ENCODE measurements at regions not wholly inside any gene's neighbourhood (a gene's known extent, or its start where the extent isn't known, plus 50 kb on each side); places are given as distances from the start of the nearest gene placed in this dataset.

DNA sequence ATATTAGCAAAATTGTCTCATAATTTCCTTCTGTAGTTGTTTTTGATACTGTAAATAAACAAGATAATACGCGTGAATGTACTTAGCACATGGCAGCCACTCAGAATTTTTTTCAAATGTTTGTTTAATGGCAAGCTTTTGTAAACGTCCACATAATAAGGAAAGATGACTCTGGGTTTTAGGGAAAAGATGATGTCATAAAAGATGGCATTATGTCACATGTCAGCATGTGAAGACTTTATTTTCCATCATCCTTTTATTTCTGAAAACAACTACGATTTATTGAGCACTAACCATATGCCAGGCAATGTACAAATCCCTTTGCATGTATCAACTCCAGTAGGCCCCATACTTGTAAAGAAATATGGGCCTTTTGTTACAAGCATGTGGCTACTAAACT is 139.9 kb downstream of the C11orf91 start:
- no peaks in the 10 kb centered on the region for H3K36me3 ChIP-seq (ENCODE audit: control insufficient read depth in 2 of 2, extremely low read depth in 1 of 2, insufficient read depth in 2 of 2, low read length in 2 of 2)
- FAIRE-seq (no peak), DNase-seq (ENCODE audit: low read depth, low spot score) (no peak)
- no peak overlapping the region for H3K4me2 ChIP-seq (ENCODE audit: insufficient read depth, low read length)
- H3K9me3 ChIP-seq (replicated peaks; ENCODE audit: control insufficient read depth, insufficient read depth, low read length), result no peaks in the 10 kb centered on the region
- H3K9me1 ChIP-seq (replicated peaks; ENCODE audit: control insufficient read depth, extremely low read depth, insufficient read depth, low read length), result no peaks in the 10 kb centered on the region
- ChIA-PET CTCF (interaction anchor here (1.0 kb wide), 1 partner anchor 9 kb away, joined by 3 read pairs; no protein-coding TSS in a partner anchor), POLR2A (no interaction called here)
- H3K27ac ChIP-seq (ENCODE audit: insufficient read depth, low read depth, low read length), result no peak overlapping the region
- H2AFZ ChIP-seq (ENCODE audit: low read depth, low read length), result no peak overlapping the region
- intact Hi-C loops (cut with micrococcal nuclease) (no loop called here), dilution Hi-C loops (cut with MboI; ENCODE audit: extremely low pct_ligation_motif_present, low sequenced_read_pairs) (no loop called here)
- BruUV-seq (replicated peaks), result no TSS peak
- H3K27me3 ChIP-seq (ENCODE audit: control insufficient read depth in 2 of 2, insufficient read depth in 2 of 2, low read length in 2 of 2), result no peaks in the 10 kb centered on the region
- H3K4me1 ChIP-seq (ENCODE audit: control insufficient read depth, extremely low read depth, insufficient read depth, low read length), result no peaks in the 10 kb centered on the region
- no peak overlapping the region for H3K9ac ChIP-seq (replicated peaks; ENCODE audit: extremely low read depth, insufficient read depth, low read length)
- H4K20me1 ChIP-seq (replicated peaks; ENCODE audit: control insufficient read depth, extremely low read depth, insufficient read depth, low read length), result no peaks in the 10 kb centered on the region
- TF ChIP-seq FOS (IDR thresholded peaks at IDR 0.05; ENCODE audit: borderline replicate concordance, insufficient read depth, low read length) (no peak), POLR2AphosphoS5 (IDR thresholded peaks at IDR 0.05; ENCODE audit: insufficient read depth, low read depth, low read length) (no peak), JUN (IDR thresholded peaks at IDR 0.05; ENCODE audit: borderline replicate concordance, insufficient read depth, insufficient read length, low read depth) (no peak), MAX (IDR thresholded peaks at IDR 0.05; ENCODE audit: insufficient read depth, insufficient read length) (no peak), POLR2A (IDR thresholded peaks at IDR 0.05; ENCODE audit: low read depth, low read length) (no peak), MYC (IDR thresholded peaks at IDR 0.05; ENCODE audit: low read depth, low read length) (no peak), EZH2 (IDR thresholded peaks at IDR 0.05; ENCODE audit: borderline replicate concordance, low read depth, low read length, severe bottlenecking) (no peak), GATA2 (IDR thresholded peaks at IDR 0.05; ENCODE audit: insufficient read depth, insufficient read length, low read depth, low read length) (no peak)
- TF ChIP-seq, protein P1, sequence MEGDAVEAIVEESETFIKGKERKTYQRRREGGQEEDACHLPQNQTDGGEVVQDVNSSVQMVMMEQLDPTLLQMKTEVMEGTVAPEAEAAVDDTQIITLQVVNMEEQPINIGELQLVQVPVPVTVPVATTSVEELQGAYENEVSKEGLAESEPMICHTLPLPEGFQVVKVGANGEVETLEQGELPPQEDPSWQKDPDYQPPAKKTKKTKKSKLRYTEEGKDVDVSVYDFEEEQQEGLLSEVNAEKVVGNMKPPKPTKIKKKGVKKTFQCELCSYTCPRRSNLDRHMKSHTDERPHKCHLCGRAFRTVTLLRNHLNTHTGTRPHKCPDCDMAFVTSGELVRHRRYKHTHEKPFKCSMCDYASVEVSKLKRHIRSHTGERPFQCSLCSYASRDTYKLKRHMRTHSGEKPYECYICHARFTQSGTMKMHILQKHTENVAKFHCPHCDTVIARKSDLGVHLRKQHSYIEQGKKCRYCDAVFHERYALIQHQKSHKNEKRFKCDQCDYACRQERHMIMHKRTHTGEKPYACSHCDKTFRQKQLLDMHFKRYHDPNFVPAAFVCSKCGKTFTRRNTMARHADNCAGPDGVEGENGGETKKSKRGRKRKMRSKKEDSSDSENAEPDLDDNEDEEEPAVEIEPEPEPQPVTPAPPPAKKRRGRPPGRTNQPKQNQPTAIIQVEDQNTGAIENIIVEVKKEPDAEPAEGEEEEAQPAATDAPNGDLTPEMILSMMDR (IDR thresholded peaks at IDR 0.05; ENCODE audit: extremely low read depth in 1 of 2, insufficient read depth in 1 of 2, low read depth in 1 of 2, low read length in 2 of 2), result no peak
- H3K79me2 ChIP-seq (ENCODE audit: control insufficient read depth, insufficient read depth, low read length), result no peaks in the 10 kb centered on the region
- no peak overlapping the region for H3K4me3 ChIP-seq (replicated peaks in 1 of 3; ENCODE audit: insufficient read depth in 1 of 3, low read depth in 1 of 3, low read length in 3 of 3)
